Vagina (tissue), 2 donors: ENCODE measurements at regions not wholly inside any gene's neighbourhood (a gene's known extent, or its start where the extent isn't known, plus 50 kb on each side); places are given as distances from the start of the nearest gene placed in this dataset.
A peak's percentile ranks its signal among the peaks of the same experiment; 100 is the strongest.

Source experiments
- DNase-seq, 2 donors: peaks; one replicate each; pipeline ENCODE4 v3.0.0-alpha.2; 2017; ENCODE audit errors: extremely low spot score in 2 of 2
- H3K27ac ChIP-seq: fragments of 200-600 bp; sonication (generic); one replicate; pipeline ENCODE4 v1.5.1; 2019
- H3K27me3 ChIP-seq: fragments of 200-600 bp; sonication (generic); one replicate; pipeline ENCODE4 v1.5.1; 2019
- H3K36me3 ChIP-seq, 2 donors: fragments of 200-600 bp; sonication (generic); one replicate each; pipeline ENCODE4 v1.5.1; 2017 to 2019
- H3K4me1 ChIP-seq: fragments of 200-600 bp; sonication (generic); one replicate; pipeline ENCODE4 v1.5.1; 2019
- H3K4me3 ChIP-seq, 2 donors: fragments of 200-600 bp; sonication (generic); 1 replicate in 1 of 2; 2 replicates in 1 of 2; pipeline ENCODE4 v1.5.1; 2016 to 2019
- H3K9me3 ChIP-seq: fragments of 200-600 bp; sonication (generic); one replicate; pipeline ENCODE4 v1.5.1; 2019
- POLR2A ChIP-seq, 2 donors: fragments of 450-650 bp; IDR thresholded peaks; one replicate each; pipeline ENCODE4 v1.6.1; 2017; ENCODE audit warnings: antibody characterized with exemption in 2 of 2, mild to moderate bottlenecking in 2 of 2, moderate library complexity in 2 of 2
- POLR2AphosphoS5 ChIP-seq, 2 donors: sonication (generic); formaldehyde crosslinking; IDR thresholded peaks; one replicate each; pipeline ENCODE4 v1.9.0; 2017; ENCODE audit warnings: antibody characterized with exemption in 2 of 2, mild to moderate bottlenecking in 2 of 2, low read depth in 1 of 2; ENCODE audit not compliant: insufficient read depth in 1 of 2
- intact Hi-C: fragments of 100-400 bp; cut with DNase I; formaldehyde crosslinking; loops from one replicate; pipeline ENCODE4 v1.15.1; 2023
- TF ChIP-seq, protein P1 (sequence below), 3 experiments: fragments of 450-650 bp in 2 of 3; fragments of 200-600 bp in 1 of 3; sonication (generic) in 1 of 3; IDR thresholded peaks; one replicate each; pipeline ENCODE4 v1.5.1; 2017 to 2019; ENCODE audit warnings: antibody characterized with exemption in 3 of 3, mild to moderate bottlenecking in 2 of 3, moderate library complexity in 2 of 3

- Histone ChIP-seq H3K27me3 (no peaks in the 10 kb centered on the region), H3K9me3 (no peaks in the 10 kb centered on the region), H3K4me3 (no peak overlapping the region), H3K27ac (no peak overlapping the region), H3K4me1 (no peaks in the 10 kb centered on the region), H3K36me3 (no peaks in the 10 kb centered on the region)
- TF ChIP-seq, protein P1, sequence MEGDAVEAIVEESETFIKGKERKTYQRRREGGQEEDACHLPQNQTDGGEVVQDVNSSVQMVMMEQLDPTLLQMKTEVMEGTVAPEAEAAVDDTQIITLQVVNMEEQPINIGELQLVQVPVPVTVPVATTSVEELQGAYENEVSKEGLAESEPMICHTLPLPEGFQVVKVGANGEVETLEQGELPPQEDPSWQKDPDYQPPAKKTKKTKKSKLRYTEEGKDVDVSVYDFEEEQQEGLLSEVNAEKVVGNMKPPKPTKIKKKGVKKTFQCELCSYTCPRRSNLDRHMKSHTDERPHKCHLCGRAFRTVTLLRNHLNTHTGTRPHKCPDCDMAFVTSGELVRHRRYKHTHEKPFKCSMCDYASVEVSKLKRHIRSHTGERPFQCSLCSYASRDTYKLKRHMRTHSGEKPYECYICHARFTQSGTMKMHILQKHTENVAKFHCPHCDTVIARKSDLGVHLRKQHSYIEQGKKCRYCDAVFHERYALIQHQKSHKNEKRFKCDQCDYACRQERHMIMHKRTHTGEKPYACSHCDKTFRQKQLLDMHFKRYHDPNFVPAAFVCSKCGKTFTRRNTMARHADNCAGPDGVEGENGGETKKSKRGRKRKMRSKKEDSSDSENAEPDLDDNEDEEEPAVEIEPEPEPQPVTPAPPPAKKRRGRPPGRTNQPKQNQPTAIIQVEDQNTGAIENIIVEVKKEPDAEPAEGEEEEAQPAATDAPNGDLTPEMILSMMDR (IDR thresholded peaks at IDR 0.05): no peak
- no peak for TF ChIP-seq POLR2AphosphoS5 (IDR thresholded peaks at IDR 0.05; ENCODE audit: insufficient read depth in 1 of 2, low read depth in 1 of 2)
- no peak for TF ChIP-seq POLR2A (IDR thresholded peaks at IDR 0.05)
- no peak for DNase-seq
- intact Hi-C loops: no loop called here
Measured at GRCh38 chr5:81843845-81844244, 92.9 kb upstream of the SSBP2 start.

DNA sequence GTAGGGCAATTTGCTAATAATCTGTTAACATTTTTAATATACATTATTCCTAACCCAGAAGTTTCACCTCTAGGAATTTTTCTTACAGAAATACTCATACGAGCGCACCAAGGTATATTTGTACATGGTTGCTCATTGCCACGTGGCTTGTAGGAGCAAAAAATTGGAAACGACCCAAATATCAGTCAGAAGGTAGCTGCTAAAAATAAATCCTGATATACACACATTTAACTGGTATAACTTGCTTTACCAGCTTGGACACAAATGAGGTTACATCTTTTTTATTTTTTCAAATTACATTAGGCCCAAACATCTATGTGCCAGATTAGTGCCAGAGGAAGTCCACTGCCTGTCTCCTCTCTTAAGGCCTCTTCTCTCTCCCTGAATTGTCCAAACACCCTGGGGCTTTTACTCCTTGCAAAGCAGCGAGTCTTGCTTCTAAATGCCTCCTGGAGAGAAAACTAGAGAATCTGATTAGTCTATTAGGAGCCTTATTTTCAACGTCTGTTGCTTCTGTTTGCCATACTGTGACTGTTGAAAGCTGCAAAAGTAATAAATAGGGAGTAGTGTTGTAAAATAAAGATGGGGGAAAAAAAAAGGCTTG, 92.0 kb upstream of the SSBP2 start:
- intact Hi-C loops: no loop called here
- no peaks in the 10 kb centered on the region for H3K9me3 ChIP-seq
- H3K36me3 ChIP-seq: no peaks in the 10 kb centered on the region
- TF ChIP-seq POLR2A (IDR thresholded peaks at IDR 0.05) (no peak), POLR2AphosphoS5 (IDR thresholded peaks at IDR 0.05; ENCODE audit: insufficient read depth in 1 of 2, low read depth in 1 of 2) (peak in 1 of 2 donors; percentile 79)
- H3K27ac ChIP-seq: no peak overlapping the region
- DNase-seq: no peak
- H3K4me1 ChIP-seq: no peaks in the 10 kb centered on the region
- no peak overlapping the region for H3K4me3 ChIP-seq
- no peaks in the 10 kb centered on the region for H3K27me3 ChIP-seq

GRCh38 chr5:81839034-81839433, 88.1 kb upstream of the SSBP2 start:
- TF ChIP-seq, protein P1 (IDR thresholded peaks at IDR 0.05): no peak
- TF ChIP-seq POLR2AphosphoS5 (IDR thresholded peaks at IDR 0.05; ENCODE audit: insufficient read depth in 1 of 2, low read depth in 1 of 2): no peak
- no peak for TF ChIP-seq POLR2A (IDR thresholded peaks at IDR 0.05)
- Histone ChIP-seq H3K4me1 (no peaks in the 10 kb centered on the region), H3K27me3 (no peaks in the 10 kb centered on the region), H3K36me3 (no peaks in the 10 kb centered on the region), H3K27ac (no peak overlapping the region), H3K9me3 (no peaks in the 10 kb centered on the region), H3K4me3 (no peak overlapping the region)
- intact Hi-C loops: no loop called here
- DNase-seq: no peak

DNA sequence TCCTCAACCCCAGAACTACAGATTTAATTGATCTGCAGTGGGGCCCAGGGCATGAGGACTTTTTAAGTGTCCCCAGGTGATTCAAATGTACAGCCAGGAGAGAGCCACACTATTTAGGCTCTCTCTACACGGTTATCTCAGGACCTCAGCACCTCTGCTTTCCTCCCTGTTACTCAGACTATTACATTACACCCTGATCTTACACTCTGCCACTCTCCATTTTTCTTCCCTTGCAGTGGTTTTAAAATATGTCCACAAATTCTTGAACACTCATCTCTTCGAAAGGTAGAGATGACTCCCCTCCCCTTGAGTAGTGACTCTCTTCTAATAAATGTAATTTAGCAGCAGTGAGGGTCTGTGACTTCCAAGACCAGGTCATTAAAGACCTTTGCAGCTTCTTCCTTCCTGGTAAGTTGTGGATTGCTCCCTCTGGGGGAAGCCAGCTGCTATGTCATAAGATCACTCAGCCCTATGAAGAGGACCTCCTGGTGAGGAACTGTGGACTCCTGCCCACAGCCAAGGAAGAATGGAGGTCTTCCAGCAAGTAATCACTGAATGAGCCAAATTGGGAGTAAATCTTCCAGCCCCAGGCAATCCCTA, 87.5 kb upstream of the SSBP2 start:
- Histone ChIP-seq H3K4me3 (no peak overlapping the region), H3K36me3 (no peaks in the 10 kb centered on the region), H3K27me3 (no peaks in the 10 kb centered on the region), H3K9me3 (no peaks in the 10 kb centered on the region), H3K4me1 (no peaks in the 10 kb centered on the region), H3K27ac (no peak overlapping the region)
- no peak for TF ChIP-seq POLR2A (IDR thresholded peaks at IDR 0.05)
- TF ChIP-seq, protein P1 (IDR thresholded peaks at IDR 0.05): peak in 1 of 3 experiments; percentile 20
- no peak for TF ChIP-seq POLR2AphosphoS5 (IDR thresholded peaks at IDR 0.05; ENCODE audit: insufficient read depth in 1 of 2, low read depth in 1 of 2)
- DNase-seq: no peak
- intact Hi-C loops: no loop called here

GRCh38 chr5:81837667-81838306, 86.9 kb upstream of the SSBP2 start:
- DNase-seq: no peak
- intact Hi-C loops: no loop called here
- H3K27ac ChIP-seq: no peak overlapping the region

More at GRCh38 chr5:81837667-81838306, 86.9 kb upstream of the SSBP2 start:
- Histone ChIP-seq H3K9me3 (no peaks in the 10 kb centered on the region), H3K4me1 (no peaks in the 10 kb centered on the region), H3K4me3 (no peak overlapping the region), H3K27me3 (no peaks in the 10 kb centered on the region), H3K36me3 (no peaks in the 10 kb centered on the region)
- TF ChIP-seq POLR2AphosphoS5 (IDR thresholded peaks at IDR 0.05; ENCODE audit: insufficient read depth in 1 of 2, low read depth in 1 of 2) (no peak), POLR2A (IDR thresholded peaks at IDR 0.05) (no peak)
- TF ChIP-seq, protein P1 (IDR thresholded peaks at IDR 0.05): no peak
